Uterus (tissue), 2 donors: ENCODE measurements at regions not wholly inside any gene's neighbourhood (a gene's known extent, or its start where the extent isn't known, plus 50 kb on each side); places are given as distances from the start of the nearest gene placed in this dataset.

Experiments used
- POLR2A ChIP-seq, 2 donors: fragments of 450-650 bp; IDR thresholded peaks; one replicate each; pipeline ENCODE4 v1.6.1; 2016; ENCODE audit warnings: antibody characterized with exemption in 2 of 2, mild to moderate bottlenecking in 1 of 2, moderate library complexity in 1 of 2
- TF ChIP-seq, protein P1 (sequence below), 4 experiments: fragments of 200-600 bp in 2 of 4; fragments of 450-650 bp in 2 of 4; sonication (generic) in 2 of 4; IDR thresholded peaks; one replicate each; pipeline ENCODE4 v1.5.1; 2016 to 2019; ENCODE audit warnings: antibody characterized with exemption in 4 of 4, mild to moderate bottlenecking in 2 of 4, moderate library complexity in 1 of 4

DNA sequence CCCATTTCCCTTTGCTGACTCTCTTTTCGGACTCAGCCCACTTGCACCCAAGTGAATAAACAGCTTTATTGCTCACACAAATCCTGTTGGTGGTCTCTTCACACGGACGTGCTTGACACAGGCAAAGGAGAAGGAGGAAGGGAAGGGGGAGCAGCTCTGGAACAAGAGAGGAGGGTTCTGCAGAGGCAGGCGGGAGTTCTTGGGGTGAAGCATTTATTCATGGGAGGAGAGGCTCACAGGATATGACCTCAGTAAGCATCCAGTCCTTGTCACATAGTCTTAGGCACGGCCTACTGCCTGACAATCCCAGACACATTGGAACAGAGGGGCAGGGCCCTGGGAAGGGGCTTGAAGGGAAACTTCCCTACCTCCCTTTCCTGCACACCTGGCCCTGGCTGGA, 171.7 kb upstream of the HS6ST1 start:
- TF ChIP-seq, protein P1, sequence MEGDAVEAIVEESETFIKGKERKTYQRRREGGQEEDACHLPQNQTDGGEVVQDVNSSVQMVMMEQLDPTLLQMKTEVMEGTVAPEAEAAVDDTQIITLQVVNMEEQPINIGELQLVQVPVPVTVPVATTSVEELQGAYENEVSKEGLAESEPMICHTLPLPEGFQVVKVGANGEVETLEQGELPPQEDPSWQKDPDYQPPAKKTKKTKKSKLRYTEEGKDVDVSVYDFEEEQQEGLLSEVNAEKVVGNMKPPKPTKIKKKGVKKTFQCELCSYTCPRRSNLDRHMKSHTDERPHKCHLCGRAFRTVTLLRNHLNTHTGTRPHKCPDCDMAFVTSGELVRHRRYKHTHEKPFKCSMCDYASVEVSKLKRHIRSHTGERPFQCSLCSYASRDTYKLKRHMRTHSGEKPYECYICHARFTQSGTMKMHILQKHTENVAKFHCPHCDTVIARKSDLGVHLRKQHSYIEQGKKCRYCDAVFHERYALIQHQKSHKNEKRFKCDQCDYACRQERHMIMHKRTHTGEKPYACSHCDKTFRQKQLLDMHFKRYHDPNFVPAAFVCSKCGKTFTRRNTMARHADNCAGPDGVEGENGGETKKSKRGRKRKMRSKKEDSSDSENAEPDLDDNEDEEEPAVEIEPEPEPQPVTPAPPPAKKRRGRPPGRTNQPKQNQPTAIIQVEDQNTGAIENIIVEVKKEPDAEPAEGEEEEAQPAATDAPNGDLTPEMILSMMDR (IDR thresholded peaks at IDR 0.05): no peak
- no peak for TF ChIP-seq POLR2A (IDR thresholded peaks at IDR 0.05)
